H9 (cell line): ENCODE measurements at regions not wholly inside any gene's neighbourhood (a gene's known extent, or its start where the extent isn't known, plus 50 kb on each side); places are given as distances from the start of the nearest gene placed in this dataset.

Source experiments
- DNase-seq: peaks from one replicate; pipeline ENCODE4 v3.0.0-alpha.2; 2017
- H2AFZ ChIP-seq: one replicate; pipeline ENCODE4 v1.6.1; 2013; ENCODE audit warnings: mild to moderate bottlenecking, low read length, control low read depth, moderate library complexity
- H2AK5ac ChIP-seq: 2 replicates; pipeline ENCODE4 v1.6.1; 2013; ENCODE audit warnings: low read length, control low read depth, mixed read lengths; ENCODE audit not compliant: insufficient read length
- H2BK120ac ChIP-seq: one replicate; pipeline ENCODE4 v1.6.1; 2013; ENCODE audit warnings: low read depth, mild to moderate bottlenecking, low read length, control low read depth, inconsistent platforms; ENCODE audit not compliant: poor library complexity, severe bottlenecking
- H2BK12ac ChIP-seq: 2 replicates; pipeline ENCODE4 v1.6.1; 2013; ENCODE audit warnings: low read length, control low read depth, mixed read lengths, low read depth; ENCODE audit not compliant: insufficient read length
- H2BK15ac ChIP-seq: 2 replicates; pipeline ENCODE4 v1.6.1; 2013; ENCODE audit warnings: low read depth, low read length, control low read depth
- H2BK20ac ChIP-seq: one replicate; pipeline ENCODE4 v1.6.1; 2013; ENCODE audit warnings: low read depth, mild to moderate bottlenecking, low read length, control low read depth, inconsistent platforms; ENCODE audit not compliant: poor library complexity, severe bottlenecking
- H2BK5ac ChIP-seq: 2 replicates; pipeline ENCODE4 v1.6.1; 2013; ENCODE audit warnings: low read length, control low read depth, mixed read lengths; ENCODE audit not compliant: insufficient read length
- H3K14ac ChIP-seq: 2 replicates; pipeline ENCODE4 v1.6.1; 2013; ENCODE audit warnings: low read length, control low read depth; ENCODE audit not compliant: insufficient read depth
- H3K18ac ChIP-seq: 2 replicates; pipeline ENCODE4 v1.6.1; 2013; ENCODE audit warnings: low read depth, mild to moderate bottlenecking, mixed read lengths, low read length, control low read depth; ENCODE audit not compliant: insufficient read length
- H3K23ac ChIP-seq: 2 replicates; pipeline ENCODE4 v1.6.1; 2013; ENCODE audit warnings: low read length, control low read depth, mixed read lengths, low read depth; ENCODE audit not compliant: insufficient read length
- H3K23me2 ChIP-seq: 2 replicates; pipeline ENCODE4 v1.6.1; 2013; ENCODE audit warnings: low read depth, mild to moderate bottlenecking, mixed read lengths, low read length, control low read depth; ENCODE audit not compliant: insufficient read length, poor library complexity, severe bottlenecking
- H3K27ac ChIP-seq: 2 replicates; pipeline ENCODE4 v1.5.1; 2013; ENCODE audit warnings: low read length, control low read depth, mixed read lengths, low read depth; ENCODE audit not compliant: insufficient read length
- H3K27me3 ChIP-seq: 2 replicates; pipeline ENCODE4 v1.6.1; 2013; ENCODE audit warnings: low read length, control low read depth, inconsistent platforms; ENCODE audit not compliant: insufficient read depth
- H3K4ac ChIP-seq: 2 replicates; pipeline ENCODE4 v1.6.1; 2013; ENCODE audit warnings: low read depth, mild to moderate bottlenecking, control low read depth, inconsistent platforms, low read length, moderate library complexity
- H3K4me1 ChIP-seq: 2 replicates; pipeline ENCODE4 v1.6.1; 2013; ENCODE audit warnings: low read length, control low read depth, inconsistent platforms; ENCODE audit not compliant: insufficient read depth
- H3K4me2 ChIP-seq: 2 replicates; pipeline ENCODE4 v1.6.1; 2013; ENCODE audit warnings: low read length, control low read depth, mixed read lengths; ENCODE audit not compliant: insufficient read length, insufficient read depth
- H3K56ac ChIP-seq: 2 replicates; pipeline ENCODE4 v1.6.1; 2013; ENCODE audit warnings: low read depth, mild to moderate bottlenecking, mixed read lengths, low read length, control low read depth; ENCODE audit not compliant: insufficient read length
- H3K79me1 ChIP-seq: 2 replicates; pipeline ENCODE4 v1.6.1; 2013; ENCODE audit warnings: low read depth, mild to moderate bottlenecking, moderate library complexity, low read length, control low read depth, inconsistent platforms; ENCODE audit not compliant: insufficient read depth, poor library complexity, severe bottlenecking
- H3K79me2 ChIP-seq: 2 replicates; pipeline ENCODE4 v1.6.1; 2013; ENCODE audit warnings: low read length, control low read depth, inconsistent platforms; ENCODE audit not compliant: insufficient read depth
- H3K9ac ChIP-seq: 2 replicates; pipeline ENCODE4 v1.6.1; 2013; ENCODE audit warnings: low read length, control low read depth, mixed read lengths; ENCODE audit not compliant: insufficient read length; ENCODE audit errors: extremely low read depth
- H3K9me3 ChIP-seq: one replicate; pipeline ENCODE4 v1.6.1; 2013; ENCODE audit warnings: low read depth, low read length, inconsistent platforms; ENCODE audit not compliant: control insufficient read depth
- H3T11ph ChIP-seq: one replicate; pipeline ENCODE4 v1.6.1; 2013; ENCODE audit warnings: mild to moderate bottlenecking, low read length, control low read depth, inconsistent platforms
- H4K20me1 ChIP-seq: one replicate; pipeline ENCODE4 v1.6.1; 2013; ENCODE audit not compliant: control insufficient read depth, insufficient read length, insufficient read depth
- H4K5ac ChIP-seq: 2 replicates; pipeline ENCODE4 v1.6.1; 2013; ENCODE audit warnings: low read depth, mild to moderate bottlenecking, mixed read lengths, low read length, control low read depth; ENCODE audit not compliant: insufficient read length
- H4K8ac ChIP-seq: replicated peaks from 2 replicates; pipeline ENCODE4 v1.6.1; 2013; ENCODE audit warnings: low read length, control low read depth, mixed read lengths, low read depth; ENCODE audit not compliant: insufficient read length
- H4K91ac ChIP-seq: 2 replicates; pipeline ENCODE4 v1.6.1; 2013; ENCODE audit warnings: low read depth, mild to moderate bottlenecking, moderate library complexity, mixed read lengths, low read length, control low read depth; ENCODE audit not compliant: insufficient read length
- H3K27ac Mint-ChIP-seq, 3 experiments: 2 replicates in 2 of 3; 3 replicates in 1 of 3; pipeline ENCODE4 v1.8.0; 2020 to 2021; ENCODE audit warnings: mixed read lengths in 3 of 3, mild to moderate bottlenecking in 1 of 3, moderate library complexity in 1 of 3
- H3K27me3 Mint-ChIP-seq: 2 replicates; pipeline ENCODE4 v1.8.0; 2021; ENCODE audit warnings: low read depth, mild to moderate bottlenecking, moderate library complexity, mixed read lengths
- H3K36me3 Mint-ChIP-seq, 3 experiments: 2 replicates in 2 of 3; 3 replicates in 1 of 3; pipeline ENCODE4 v1.8.0; 2020 to 2021; ENCODE audit warnings: low read depth in 3 of 3, mixed read lengths in 3 of 3; ENCODE audit not compliant: insufficient read depth in 1 of 3
- H3K4me1 Mint-ChIP-seq, 2 experiments: 2 replicates each; pipeline ENCODE4 v1.8.0; 2020; ENCODE audit warnings: mixed read lengths in 2 of 2
- H3K4me3 Mint-ChIP-seq, 2 experiments: 2 replicates in 1 of 2; 3 replicates in 1 of 2; pipeline ENCODE4 v1.8.0; 2020 to 2021; ENCODE audit warnings: mild to moderate bottlenecking in 2 of 2, mixed read lengths in 2 of 2, moderate library complexity in 1 of 2
- H3K9me3 Mint-ChIP-seq, 2 experiments: 2 replicates in 1 of 2; 3 replicates in 1 of 2; pipeline ENCODE4 v1.8.0; 2020; ENCODE audit warnings: mild to moderate bottlenecking in 2 of 2, mixed read lengths in 2 of 2, moderate library complexity in 1 of 2
- WGBS: extraction: QIAGEN DNeasy Blood & Tissue Kit; methylation state at CpG from one replicate; pipeline ENCODE4 v1.1.7; 2013; ENCODE audit warnings: missing lambda C conversion rate, low lambda C conversion rate, mixed read lengths; ENCODE audit not compliant: insufficient read length; ENCODE audit errors: extremely low coverage; 5-methylcytosine and 5-hydroxymethylcytosine counted together
- TF ChIP-seq, protein P1 (sequence below): fragments of 200-600 bp; sonication (generic); conservative IDR thresholded peaks from 3 replicates; pipeline ENCODE4 v1.8.0; 2021; ENCODE audit warnings: antibody characterized with exemption, mild to moderate bottlenecking

DNA sequence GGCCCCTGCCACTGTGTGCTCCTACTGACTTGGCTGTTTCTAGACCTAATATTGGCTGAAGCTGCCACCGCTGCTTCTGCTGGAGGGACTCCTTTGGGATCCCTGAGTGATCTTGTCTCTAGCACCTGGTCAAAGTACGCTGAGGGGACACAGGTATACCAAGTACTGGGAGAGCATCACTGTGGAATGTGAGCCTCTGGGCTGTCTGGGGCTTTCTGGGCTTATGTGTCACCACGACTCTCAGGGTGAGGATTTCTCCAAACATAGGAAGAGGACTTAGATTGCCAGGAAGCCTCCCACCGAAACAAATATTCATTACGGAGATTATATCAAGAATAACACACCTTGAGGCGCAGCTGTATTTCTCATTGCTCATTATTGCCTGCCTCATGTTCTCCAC is 435.8 kb downstream of the HS3ST3B1 start:
- no peak overlapping the region for H3K4ac ChIP-seq
- H3K56ac ChIP-seq: no peak overlapping the region
- H3K79me1 ChIP-seq: no peaks in the 10 kb centered on the region
- no peak overlapping the region for H3K4me2 ChIP-seq
- TF ChIP-seq, protein P1, sequence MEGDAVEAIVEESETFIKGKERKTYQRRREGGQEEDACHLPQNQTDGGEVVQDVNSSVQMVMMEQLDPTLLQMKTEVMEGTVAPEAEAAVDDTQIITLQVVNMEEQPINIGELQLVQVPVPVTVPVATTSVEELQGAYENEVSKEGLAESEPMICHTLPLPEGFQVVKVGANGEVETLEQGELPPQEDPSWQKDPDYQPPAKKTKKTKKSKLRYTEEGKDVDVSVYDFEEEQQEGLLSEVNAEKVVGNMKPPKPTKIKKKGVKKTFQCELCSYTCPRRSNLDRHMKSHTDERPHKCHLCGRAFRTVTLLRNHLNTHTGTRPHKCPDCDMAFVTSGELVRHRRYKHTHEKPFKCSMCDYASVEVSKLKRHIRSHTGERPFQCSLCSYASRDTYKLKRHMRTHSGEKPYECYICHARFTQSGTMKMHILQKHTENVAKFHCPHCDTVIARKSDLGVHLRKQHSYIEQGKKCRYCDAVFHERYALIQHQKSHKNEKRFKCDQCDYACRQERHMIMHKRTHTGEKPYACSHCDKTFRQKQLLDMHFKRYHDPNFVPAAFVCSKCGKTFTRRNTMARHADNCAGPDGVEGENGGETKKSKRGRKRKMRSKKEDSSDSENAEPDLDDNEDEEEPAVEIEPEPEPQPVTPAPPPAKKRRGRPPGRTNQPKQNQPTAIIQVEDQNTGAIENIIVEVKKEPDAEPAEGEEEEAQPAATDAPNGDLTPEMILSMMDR: no peak
- Mint-ChIP-seq H3K27me3 (no peaks in the 10 kb centered on the region), H3K4me1 (peaks cover 22 to 32% of the 10 kb centered on the region in 2 experiments), H3K27ac (no peak overlapping the region), H3K36me3 (no peaks in the 10 kb centered on the region), H3K9me3 (no peaks in the 10 kb centered on the region), H3K4me3 (no peak overlapping the region)
- H3K79me2 ChIP-seq: no peaks in the 10 kb centered on the region
- no peaks in the 10 kb centered on the region; the same call in 1 of the 2 replicates for H3K4me1 ChIP-seq
- no peak overlapping the region for H3K14ac ChIP-seq
- H2AFZ ChIP-seq: no peak overlapping the region
- H4K5ac ChIP-seq: no peak overlapping the region
- H3K23me2 ChIP-seq: no peaks in the 10 kb centered on the region
- H2AK5ac ChIP-seq: no peak overlapping the region
- H2BK5ac ChIP-seq: no peak overlapping the region
- H3T11ph ChIP-seq: no peak overlapping the region
- no peaks in the 10 kb centered on the region for H3K27me3 ChIP-seq
- no peak overlapping the region for H3K23ac ChIP-seq
- no peak overlapping the region for H4K8ac ChIP-seq
- no peak overlapping the region for H2BK20ac ChIP-seq
- H4K20me1 ChIP-seq: no peaks in the 10 kb centered on the region
- no peak overlapping the region for H3K18ac ChIP-seq
- H4K91ac ChIP-seq: no peak overlapping the region
- no peak overlapping the region for H3K27ac ChIP-seq
- no peaks in the 10 kb centered on the region for H3K9me3 ChIP-seq
- WGBS: no CpG with 5 or more reads among the region's 6 CpGs
- H2BK12ac ChIP-seq: no peak overlapping the region
- DNase-seq: no peak
- no peak overlapping the region for H2BK15ac ChIP-seq
- H3K9ac ChIP-seq: no peak overlapping the region
- no peak overlapping the region for H2BK120ac ChIP-seq
